H9 (cell line): ENCODE measurements at regions not wholly inside any gene's neighbourhood (a gene's known extent, or its start where the extent isn't known, plus 50 kb on each side); places are given as distances from the start of the nearest gene placed in this dataset.

Experiments
- DNase-seq: peaks from one replicate; pipeline ENCODE4 v3.0.0-alpha.2; 2017
- H2AFZ ChIP-seq: one replicate; pipeline ENCODE4 v1.6.1; 2013; ENCODE audit warnings: mild to moderate bottlenecking, low read length, control low read depth, moderate library complexity
- H2AK5ac ChIP-seq: 2 replicates; pipeline ENCODE4 v1.6.1; 2013; ENCODE audit warnings: low read length, control low read depth, mixed read lengths; ENCODE audit not compliant: insufficient read length
- H2BK120ac ChIP-seq: one replicate; pipeline ENCODE4 v1.6.1; 2013; ENCODE audit warnings: low read depth, mild to moderate bottlenecking, low read length, control low read depth, inconsistent platforms; ENCODE audit not compliant: poor library complexity, severe bottlenecking
- H2BK12ac ChIP-seq: 2 replicates; pipeline ENCODE4 v1.6.1; 2013; ENCODE audit warnings: low read length, control low read depth, mixed read lengths, low read depth; ENCODE audit not compliant: insufficient read length
- H2BK15ac ChIP-seq: 2 replicates; pipeline ENCODE4 v1.6.1; 2013; ENCODE audit warnings: low read depth, low read length, control low read depth
- H2BK20ac ChIP-seq: one replicate; pipeline ENCODE4 v1.6.1; 2013; ENCODE audit warnings: low read depth, mild to moderate bottlenecking, low read length, control low read depth, inconsistent platforms; ENCODE audit not compliant: poor library complexity, severe bottlenecking
- H2BK5ac ChIP-seq: 2 replicates; pipeline ENCODE4 v1.6.1; 2013; ENCODE audit warnings: low read length, control low read depth, mixed read lengths; ENCODE audit not compliant: insufficient read length
- H3K14ac ChIP-seq: 2 replicates; pipeline ENCODE4 v1.6.1; 2013; ENCODE audit warnings: low read length, control low read depth; ENCODE audit not compliant: insufficient read depth
- H3K18ac ChIP-seq: 2 replicates; pipeline ENCODE4 v1.6.1; 2013; ENCODE audit warnings: low read depth, mild to moderate bottlenecking, mixed read lengths, low read length, control low read depth; ENCODE audit not compliant: insufficient read length
- H3K23ac ChIP-seq: 2 replicates; pipeline ENCODE4 v1.6.1; 2013; ENCODE audit warnings: low read length, control low read depth, mixed read lengths, low read depth; ENCODE audit not compliant: insufficient read length
- H3K23me2 ChIP-seq: 2 replicates; pipeline ENCODE4 v1.6.1; 2013; ENCODE audit warnings: low read depth, mild to moderate bottlenecking, mixed read lengths, low read length, control low read depth; ENCODE audit not compliant: insufficient read length, poor library complexity, severe bottlenecking
- H3K27ac ChIP-seq: 2 replicates; pipeline ENCODE4 v1.5.1; 2013; ENCODE audit warnings: low read length, control low read depth, mixed read lengths, low read depth; ENCODE audit not compliant: insufficient read length
- H3K27me3 ChIP-seq: 2 replicates; pipeline ENCODE4 v1.6.1; 2013; ENCODE audit warnings: low read length, control low read depth, inconsistent platforms; ENCODE audit not compliant: insufficient read depth
- H3K4ac ChIP-seq: 2 replicates; pipeline ENCODE4 v1.6.1; 2013; ENCODE audit warnings: low read depth, mild to moderate bottlenecking, control low read depth, inconsistent platforms, low read length, moderate library complexity
- H3K4me1 ChIP-seq: 2 replicates; pipeline ENCODE4 v1.6.1; 2013; ENCODE audit warnings: low read length, control low read depth, inconsistent platforms; ENCODE audit not compliant: insufficient read depth
- H3K4me2 ChIP-seq: 2 replicates; pipeline ENCODE4 v1.6.1; 2013; ENCODE audit warnings: low read length, control low read depth, mixed read lengths; ENCODE audit not compliant: insufficient read length, insufficient read depth
- H3K56ac ChIP-seq: 2 replicates; pipeline ENCODE4 v1.6.1; 2013; ENCODE audit warnings: low read depth, mild to moderate bottlenecking, mixed read lengths, low read length, control low read depth; ENCODE audit not compliant: insufficient read length
- H3K79me1 ChIP-seq: 2 replicates; pipeline ENCODE4 v1.6.1; 2013; ENCODE audit warnings: low read depth, mild to moderate bottlenecking, moderate library complexity, low read length, control low read depth, inconsistent platforms; ENCODE audit not compliant: insufficient read depth, poor library complexity, severe bottlenecking
- H3K79me2 ChIP-seq: 2 replicates; pipeline ENCODE4 v1.6.1; 2013; ENCODE audit warnings: low read length, control low read depth, inconsistent platforms; ENCODE audit not compliant: insufficient read depth
- H3K9ac ChIP-seq: 2 replicates; pipeline ENCODE4 v1.6.1; 2013; ENCODE audit warnings: low read length, control low read depth, mixed read lengths; ENCODE audit not compliant: insufficient read length; ENCODE audit errors: extremely low read depth
- H3K9me3 ChIP-seq: one replicate; pipeline ENCODE4 v1.6.1; 2013; ENCODE audit warnings: low read depth, low read length, inconsistent platforms; ENCODE audit not compliant: control insufficient read depth
- H3T11ph ChIP-seq: one replicate; pipeline ENCODE4 v1.6.1; 2013; ENCODE audit warnings: mild to moderate bottlenecking, low read length, control low read depth, inconsistent platforms
- H4K20me1 ChIP-seq: one replicate; pipeline ENCODE4 v1.6.1; 2013; ENCODE audit not compliant: control insufficient read depth, insufficient read length, insufficient read depth
- H4K5ac ChIP-seq: 2 replicates; pipeline ENCODE4 v1.6.1; 2013; ENCODE audit warnings: low read depth, mild to moderate bottlenecking, mixed read lengths, low read length, control low read depth; ENCODE audit not compliant: insufficient read length
- H4K8ac ChIP-seq: replicated peaks from 2 replicates; pipeline ENCODE4 v1.6.1; 2013; ENCODE audit warnings: low read length, control low read depth, mixed read lengths, low read depth; ENCODE audit not compliant: insufficient read length
- H4K91ac ChIP-seq: 2 replicates; pipeline ENCODE4 v1.6.1; 2013; ENCODE audit warnings: low read depth, mild to moderate bottlenecking, moderate library complexity, mixed read lengths, low read length, control low read depth; ENCODE audit not compliant: insufficient read length
- H3K27ac Mint-ChIP-seq, 3 experiments: 2 replicates in 2 of 3; 3 replicates in 1 of 3; pipeline ENCODE4 v1.8.0; 2020 to 2021; ENCODE audit warnings: mixed read lengths in 3 of 3, mild to moderate bottlenecking in 1 of 3, moderate library complexity in 1 of 3
- H3K27me3 Mint-ChIP-seq: 2 replicates; pipeline ENCODE4 v1.8.0; 2021; ENCODE audit warnings: low read depth, mild to moderate bottlenecking, moderate library complexity, mixed read lengths
- H3K36me3 Mint-ChIP-seq, 3 experiments: 2 replicates in 2 of 3; 3 replicates in 1 of 3; pipeline ENCODE4 v1.8.0; 2020 to 2021; ENCODE audit warnings: low read depth in 3 of 3, mixed read lengths in 3 of 3; ENCODE audit not compliant: insufficient read depth in 1 of 3
- H3K4me1 Mint-ChIP-seq, 2 experiments: 2 replicates each; pipeline ENCODE4 v1.8.0; 2020; ENCODE audit warnings: mixed read lengths in 2 of 2
- H3K4me3 Mint-ChIP-seq, 2 experiments: 2 replicates in 1 of 2; 3 replicates in 1 of 2; pipeline ENCODE4 v1.8.0; 2020 to 2021; ENCODE audit warnings: mild to moderate bottlenecking in 2 of 2, mixed read lengths in 2 of 2, moderate library complexity in 1 of 2
- H3K9me3 Mint-ChIP-seq, 2 experiments: 2 replicates in 1 of 2; 3 replicates in 1 of 2; pipeline ENCODE4 v1.8.0; 2020; ENCODE audit warnings: mild to moderate bottlenecking in 2 of 2, mixed read lengths in 2 of 2, moderate library complexity in 1 of 2
- CTCF ChIP-seq: fragments of 200-600 bp; sonication (generic); conservative IDR thresholded peaks from 3 replicates; pipeline ENCODE4 v1.8.0; 2021; ENCODE audit warnings: antibody characterized with exemption, mild to moderate bottlenecking
- WGBS: extraction: QIAGEN DNeasy Blood & Tissue Kit; methylation state at CpG from one replicate; pipeline ENCODE4 v1.1.7; 2013; ENCODE audit warnings: missing lambda C conversion rate, low lambda C conversion rate, mixed read lengths; ENCODE audit not compliant: insufficient read length; ENCODE audit errors: extremely low coverage; 5-methylcytosine and 5-hydroxymethylcytosine counted together

- Histone ChIP-seq H3K4ac (no peak overlapping the region), H3K23ac (no peak overlapping the region), H2AK5ac (no peak overlapping the region), H4K5ac (no peak overlapping the region), H3K4me1 (no peaks in the 10 kb centered on the region; the same call in 1 of the 2 replicates), H2BK20ac (no peak overlapping the region), H4K20me1 (no peaks in the 10 kb centered on the region), H3K9ac (no peak overlapping the region), H3K9me3 (no peaks in the 10 kb centered on the region), H3K27ac (no peak overlapping the region), H3K18ac (no peak overlapping the region), H3K79me2 (no peaks in the 10 kb centered on the region), H3T11ph (no peak overlapping the region), H2AFZ (no peak overlapping the region), H3K79me1 (no peaks in the 10 kb centered on the region), H3K23me2 (no peaks in the 10 kb centered on the region), H3K56ac (no peak overlapping the region), H4K91ac (no peak overlapping the region), H3K27me3 (no peaks in the 10 kb centered on the region), H3K14ac (no peak overlapping the region), H2BK12ac (no peak overlapping the region), H2BK15ac (no peak overlapping the region), H2BK5ac (no peak overlapping the region), H3K4me2 (no peak overlapping the region), H2BK120ac (no peak overlapping the region), H4K8ac (no peak overlapping the region)
- Mint-ChIP-seq H3K36me3 (no peaks in the 10 kb centered on the region), H3K27me3 (no peaks in the 10 kb centered on the region), H3K27ac (no peak overlapping the region), H3K4me3 (no peak overlapping the region), H3K4me1 (peaks cover 2 to 7% of the 10 kb centered on the region in 2 experiments; a peak in 2 of 4 replicates), H3K9me3 (no peaks in the 10 kb centered on the region)
- WGBS: no CpG with 5 or more reads among the region's 4 CpGs
- TF ChIP-seq CTCF: no peak
- no peak for DNase-seq
Observed at GRCh38 chr11:128045094-128045725, 542.1 kb downstream of the ETS1 start.
